ENCODE measurements at regions not wholly inside any gene's neighbourhood (a gene's known extent, or its start where the extent isn't known, plus 50 kb on each side); places are given as distances from the start of the nearest gene placed in this dataset.

DNA sequence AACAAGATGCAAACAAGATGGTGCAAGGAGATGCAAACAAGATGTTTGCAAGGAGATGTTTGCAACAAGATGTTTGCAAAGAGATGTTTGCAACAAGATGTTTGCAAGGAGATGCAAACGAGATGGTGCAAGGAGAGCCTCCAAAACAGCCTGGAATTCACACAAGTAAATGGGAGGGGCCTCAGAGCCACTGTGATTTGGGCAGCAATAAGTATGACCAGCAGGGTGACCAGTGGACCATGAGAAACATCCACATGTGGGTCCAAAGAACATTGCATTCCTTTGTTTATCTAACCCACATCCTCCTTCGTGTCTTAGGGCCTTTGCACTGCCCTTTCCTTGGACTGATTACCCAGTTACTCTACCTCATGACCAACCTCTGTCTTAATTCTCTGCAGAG is 162.9 kb downstream of the PLPP3 start:
- no peak for DNase-seq

DNA sequence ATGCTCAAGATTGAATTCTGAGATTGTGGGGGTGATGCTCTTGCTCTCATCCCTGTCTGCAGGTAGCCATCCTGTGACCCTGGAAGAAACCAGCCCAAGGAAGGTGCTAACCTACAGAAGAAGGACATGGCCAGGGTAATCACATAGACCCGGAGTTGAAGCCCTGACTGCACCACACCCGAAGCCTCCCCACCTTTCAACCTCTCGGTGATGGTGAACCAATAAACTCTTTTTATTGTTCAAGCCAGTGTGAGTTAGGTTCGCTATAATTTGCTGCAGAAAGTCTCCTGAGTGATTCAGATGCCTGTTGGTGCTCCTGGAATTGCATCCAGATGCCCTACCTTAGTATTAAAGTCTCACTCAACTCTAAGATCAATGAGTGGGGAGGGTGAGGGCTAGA is 163.6 kb downstream of the PLPP3 start:
- no peak for DNase-seq

DNA sequence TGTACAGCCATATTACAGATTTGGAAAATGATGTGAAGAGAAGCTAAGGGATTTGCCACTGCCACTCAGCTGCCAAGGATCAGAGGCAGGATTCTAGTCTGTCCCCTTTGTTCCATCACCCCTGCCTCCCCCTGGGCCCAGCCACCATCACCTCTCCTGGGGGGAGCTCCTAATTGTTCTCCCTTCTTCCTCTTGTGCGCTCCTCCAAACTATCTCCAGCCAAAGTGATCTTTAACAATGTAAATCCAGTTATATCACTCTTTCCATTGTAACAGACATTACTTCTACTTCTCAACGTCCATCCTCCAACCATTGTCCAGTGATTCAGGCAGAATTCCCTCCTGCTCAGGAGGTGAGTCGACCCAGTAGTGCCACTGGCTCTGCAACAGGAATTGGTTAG is 164.1 kb downstream of the PLPP3 start:
- DNase-seq, result no peak

DNA sequence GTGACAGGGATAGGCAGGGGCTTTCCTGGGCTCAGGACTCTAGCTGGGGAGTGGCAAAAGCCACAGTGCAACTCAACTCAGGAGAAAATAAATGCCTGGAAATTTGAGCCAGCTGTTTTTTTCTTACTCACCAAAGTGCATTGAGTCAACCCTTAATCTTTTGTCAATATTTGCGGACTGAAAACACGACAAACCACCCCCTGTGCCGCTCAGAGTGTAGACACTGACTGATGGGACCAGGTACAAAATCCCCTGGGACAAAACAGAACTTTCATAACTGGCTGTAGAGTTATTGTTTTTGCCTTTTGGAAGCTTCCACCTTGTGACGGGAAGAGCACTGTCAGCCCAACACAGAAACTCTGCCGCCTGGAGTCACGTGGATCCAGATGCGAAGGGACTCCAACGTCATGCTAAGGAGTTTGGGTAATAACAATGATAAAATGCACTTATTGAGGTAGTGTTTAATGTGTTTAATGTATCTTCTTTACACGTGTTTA is 164.6 kb downstream of the PLPP3 start:
- no peak for DNase-seq

DNA sequence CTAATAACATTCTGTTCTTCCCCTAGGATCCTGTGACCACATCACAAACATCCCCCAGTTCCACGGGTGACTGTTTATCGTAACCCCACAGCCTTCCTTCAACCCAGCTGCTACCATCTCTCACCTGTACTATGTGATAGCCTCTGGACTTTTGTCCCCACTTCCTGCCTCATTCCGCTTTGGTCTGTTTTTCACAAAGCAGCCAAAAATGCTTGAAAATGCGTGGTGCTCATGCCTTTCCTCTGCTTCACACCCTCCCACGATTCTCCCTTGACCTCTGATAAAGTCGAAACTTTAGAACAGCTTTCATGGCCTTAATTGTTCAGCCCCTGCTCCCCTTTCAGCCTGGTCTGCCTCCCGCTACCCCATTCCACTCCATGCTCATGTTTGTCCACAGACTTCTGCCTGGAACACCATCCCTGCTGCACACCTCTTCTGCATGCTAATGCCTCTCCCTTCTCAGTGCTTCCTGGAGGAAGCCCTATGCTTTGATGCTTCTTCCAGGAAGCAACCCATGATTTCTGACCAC is 165.6 kb downstream of the PLPP3 start:
- DNase-seq, result no peak

DNA sequence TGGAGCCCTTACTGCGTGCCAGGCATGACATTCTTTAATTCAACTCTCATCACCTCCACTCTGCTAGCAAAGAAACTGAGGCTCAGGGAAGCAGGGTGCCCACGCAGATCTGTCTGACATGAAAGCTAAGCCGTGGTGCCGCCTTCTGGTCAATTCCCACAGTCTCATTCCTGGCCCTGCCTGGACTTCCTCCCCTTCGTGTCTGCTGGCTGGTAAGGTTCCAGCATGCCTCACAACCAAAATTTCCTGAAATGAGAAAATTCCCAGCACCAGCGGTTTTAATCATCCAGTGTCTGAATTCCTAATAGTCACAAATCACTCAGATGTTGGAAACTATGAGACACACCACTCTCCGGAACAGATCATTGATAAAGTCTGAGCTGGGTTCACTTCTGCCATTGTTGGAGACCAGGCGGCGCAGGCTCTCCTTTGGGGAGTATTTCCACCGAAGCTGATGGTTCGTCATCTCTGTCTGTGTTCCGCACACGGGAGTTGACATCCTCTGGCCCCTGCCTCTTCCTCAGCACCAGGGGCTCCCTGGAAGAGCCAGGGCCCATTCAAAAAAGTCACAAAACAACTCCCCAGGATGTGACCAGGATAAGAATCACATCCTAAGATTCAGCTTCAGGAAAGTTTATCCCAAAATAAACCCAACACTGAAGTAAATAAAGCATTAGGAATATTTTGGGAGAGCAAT is 167.7 kb downstream of the PLPP3 start:
- DNase-seq, result no peak

DNA sequence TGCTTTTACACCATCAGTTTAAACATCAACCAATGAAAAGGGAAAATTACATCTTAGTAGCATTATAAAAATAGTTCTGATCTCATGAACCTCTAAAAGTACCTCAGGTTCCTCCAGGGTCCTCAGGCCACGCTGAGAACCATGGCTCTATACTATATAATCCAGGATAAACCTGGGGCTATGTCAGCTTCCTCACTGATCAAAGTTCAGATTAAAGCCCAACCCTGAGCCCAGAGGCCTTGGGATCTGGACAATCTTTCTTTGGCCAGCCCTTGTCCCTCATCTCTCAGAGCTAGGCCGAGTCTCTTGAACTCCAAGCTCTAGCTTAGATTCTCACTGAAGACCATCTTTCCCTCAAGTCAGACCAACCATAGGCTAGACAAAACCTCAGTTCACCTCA is 168.3 kb downstream of the PLPP3 start:
- DNase-seq, result no peak

DNA sequence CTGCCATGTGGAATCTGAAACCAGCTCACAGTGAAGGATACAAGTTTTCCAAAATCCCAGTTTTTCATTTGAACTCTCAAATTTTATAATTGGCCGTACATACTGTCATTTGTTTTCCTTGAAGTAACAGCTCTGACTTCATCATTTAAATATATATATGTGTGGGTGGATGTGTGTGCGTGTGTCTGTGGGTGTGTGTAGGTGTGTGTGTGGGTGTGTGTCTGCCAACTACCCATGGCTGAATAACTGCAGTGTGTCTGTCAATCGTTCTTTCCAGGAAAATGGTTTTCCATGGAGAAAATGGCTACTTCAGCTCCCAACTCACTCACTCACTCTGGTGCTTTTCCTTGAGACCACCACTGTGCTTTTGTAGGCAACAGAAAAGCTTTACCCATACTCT is 169.0 kb downstream of the PLPP3 start:
- no peak for DNase-seq

DNA sequence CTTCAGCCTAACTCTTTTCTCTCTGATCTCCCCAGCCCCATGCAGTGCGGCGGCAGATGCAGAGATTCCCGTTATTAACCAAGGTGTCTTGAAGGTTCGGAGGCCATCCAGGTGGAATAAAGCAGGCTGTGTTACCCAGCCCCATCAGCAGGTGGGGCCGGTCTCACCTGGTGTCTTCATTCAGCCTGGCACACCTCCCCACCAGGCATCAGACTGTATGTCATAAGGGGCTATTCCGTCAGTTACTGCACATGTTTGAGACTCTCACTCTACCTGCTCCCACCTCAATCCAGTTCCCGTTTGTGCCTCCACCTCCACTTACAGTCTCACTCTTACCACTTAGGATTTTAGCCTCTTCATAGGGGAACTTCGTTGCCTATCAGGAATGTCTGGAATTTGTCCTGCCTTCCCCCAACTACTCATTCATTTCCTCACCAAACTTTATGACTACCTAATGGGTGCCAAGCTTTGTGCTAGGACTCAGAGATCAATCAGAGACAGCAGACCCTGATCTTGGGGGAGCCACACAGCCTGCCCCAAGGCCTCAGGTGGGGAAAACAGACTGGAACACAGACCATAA is 170.2 kb downstream of the PLPP3 start:
- DNase-seq, result no peak

DNA sequence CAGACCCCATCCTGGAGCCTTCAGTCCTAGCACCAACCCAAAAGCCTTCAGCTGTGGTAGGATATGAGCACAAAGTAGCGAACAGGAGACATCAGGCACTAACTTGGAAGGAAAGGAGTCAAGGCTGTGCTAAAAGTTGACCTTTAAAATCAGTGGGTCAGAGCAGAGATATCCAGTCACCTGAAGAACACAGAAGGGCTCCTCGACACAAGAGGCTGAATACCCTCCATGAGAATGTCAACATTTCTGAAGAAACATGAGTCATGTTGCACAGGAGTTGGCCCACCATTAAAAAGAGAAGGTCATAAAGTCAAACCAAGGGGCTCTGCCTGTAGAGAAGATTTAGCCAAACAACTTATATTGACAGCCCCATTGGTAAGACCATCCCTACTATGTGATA is 172.5 kb downstream of the PLPP3 start:
- no peak for DNase-seq

DNA sequence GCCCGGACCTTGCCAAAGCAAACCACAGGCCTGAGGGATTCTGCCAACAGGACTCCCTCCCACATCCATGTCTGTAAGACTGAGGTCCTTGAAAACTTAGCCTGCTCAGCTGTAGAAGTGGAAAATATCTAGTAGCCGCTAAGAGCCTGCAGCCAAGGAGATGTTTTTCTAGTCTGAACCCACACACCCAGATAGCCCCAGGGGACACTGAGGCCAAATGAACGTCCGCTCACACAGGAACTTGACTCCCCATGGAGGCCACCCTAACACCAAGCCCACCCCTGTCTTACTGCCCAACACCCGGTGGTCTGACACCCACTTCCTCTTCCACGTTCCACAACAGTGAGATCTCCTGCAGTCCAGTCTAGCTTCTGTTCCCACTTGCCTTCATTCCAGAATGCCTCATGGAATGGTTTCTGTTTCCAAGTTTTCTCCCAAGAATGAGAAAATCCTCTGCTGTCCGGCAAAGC is 174.8 kb downstream of the PLPP3 start:
- no peak for DNase-seq

DNA sequence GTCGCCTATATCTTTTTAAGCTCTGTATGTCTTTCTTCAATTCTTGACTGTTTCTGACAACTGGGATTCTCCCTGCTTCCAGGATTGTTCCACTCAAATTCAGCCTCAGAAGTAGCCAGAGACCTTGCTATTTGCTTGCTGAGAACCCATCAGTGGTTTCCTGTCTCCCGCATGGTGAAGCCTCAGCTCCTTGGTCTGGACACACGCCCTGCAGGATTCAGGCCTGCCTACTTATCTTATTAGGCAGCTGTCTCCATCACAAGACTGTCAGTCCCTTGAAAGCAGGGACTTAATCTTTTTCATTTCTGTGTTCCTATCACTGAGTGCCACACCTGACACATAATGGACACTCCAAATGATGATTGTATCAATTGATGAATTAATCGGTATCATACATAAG is 175.3 kb downstream of the PLPP3 start:
- no peak for DNase-seq

DNA sequence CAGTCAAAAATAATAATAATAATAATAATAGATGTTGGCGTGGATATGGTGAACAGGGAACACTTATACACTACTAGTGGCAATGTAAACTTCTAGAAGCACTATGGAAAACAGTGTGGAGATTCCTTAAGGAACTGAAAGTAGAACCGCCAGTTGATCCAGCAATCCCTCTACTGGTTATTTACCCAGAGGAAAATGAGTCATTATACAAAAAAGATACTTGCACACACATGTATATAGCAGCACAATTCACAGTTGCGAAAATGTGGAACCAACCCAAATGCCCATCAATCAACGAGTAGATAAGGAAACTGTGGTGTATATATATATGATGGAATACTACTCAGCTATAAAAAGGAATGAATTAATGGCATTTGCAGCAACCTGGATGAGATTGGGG is 176.0 kb downstream of the PLPP3 start:
- no peak for DNase-seq

DNA sequence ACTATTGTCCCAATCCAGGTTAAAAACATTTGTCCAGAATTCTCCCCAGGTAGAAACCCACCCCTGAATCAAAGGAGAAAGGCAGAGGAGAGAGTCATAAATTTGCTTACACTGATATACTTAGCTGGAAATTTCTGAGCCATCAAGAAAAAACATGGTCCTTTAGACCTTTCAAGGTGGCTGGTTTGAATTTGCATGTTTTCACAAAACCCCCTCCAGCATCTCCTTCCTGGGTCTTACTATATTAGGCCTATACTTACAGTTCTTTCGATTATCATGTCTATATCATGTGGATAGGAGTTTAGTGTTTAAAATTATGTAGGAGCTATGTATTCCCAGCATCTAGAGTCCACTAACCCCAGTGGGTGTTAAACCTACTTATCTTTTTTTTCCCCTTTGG is 178.2 kb downstream of the PLPP3 start:
- no peak for DNase-seq

DNA sequence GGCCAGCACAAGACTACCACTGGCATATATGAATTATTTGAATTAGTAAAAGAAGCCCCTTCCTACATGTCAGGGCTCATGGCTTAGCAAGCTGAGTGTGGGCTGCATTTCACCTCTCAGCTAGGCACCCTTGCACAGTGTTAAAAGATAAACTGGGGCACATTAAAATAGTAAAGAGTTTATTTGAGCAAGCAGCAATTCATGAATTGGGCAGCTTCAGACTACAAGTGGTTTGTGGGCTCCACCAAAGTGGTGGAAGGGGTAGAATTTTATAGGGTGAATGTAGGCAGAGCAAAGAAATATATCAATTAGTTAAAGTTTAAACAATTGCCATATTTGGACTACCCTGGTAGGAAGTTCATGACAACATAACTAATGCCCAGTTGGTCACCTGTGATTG is 178.8 kb downstream of the PLPP3 start:
- DNase-seq, result no peak

DNA sequence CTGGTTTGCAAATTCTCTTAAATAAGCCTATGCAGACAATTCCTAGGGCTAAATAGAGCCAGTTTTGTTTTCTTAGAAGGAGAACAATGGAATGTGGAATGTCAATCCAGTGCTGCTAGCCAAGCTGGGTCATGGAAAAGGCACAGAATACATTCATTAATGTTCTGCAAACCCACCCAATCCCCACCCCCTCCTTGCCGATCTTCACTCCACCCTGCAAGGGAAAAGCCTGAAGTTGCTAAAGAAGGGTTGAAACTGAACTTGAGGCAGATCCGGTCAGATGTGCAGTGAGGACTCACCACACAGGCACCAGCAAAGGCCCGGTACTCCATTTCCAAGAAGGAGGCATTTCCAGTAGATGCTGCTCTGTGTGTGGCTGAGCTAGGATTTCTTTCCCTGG is 179.6 kb downstream of the PLPP3 start:
- no peak for DNase-seq

DNA sequence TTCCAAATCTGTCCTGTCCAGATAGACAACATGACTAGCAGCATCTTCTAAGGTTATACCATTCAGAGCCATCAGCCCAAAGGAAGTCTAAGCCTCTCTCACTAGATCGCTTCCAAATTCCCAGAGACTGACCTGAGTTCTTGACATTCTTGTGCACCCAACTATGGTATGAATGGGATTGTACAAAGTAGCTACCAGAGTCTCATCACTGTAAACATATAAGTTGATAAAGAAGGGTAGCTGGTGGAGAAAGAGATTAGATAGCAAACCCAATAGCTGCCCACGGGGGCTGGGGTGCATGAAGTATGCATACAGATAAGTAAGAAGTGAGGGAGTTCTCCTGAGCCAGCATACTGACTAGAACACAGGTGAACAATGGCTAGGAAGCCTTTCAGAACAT is 180.0 kb downstream of the PLPP3 start:
- no peak for DNase-seq

DNA sequence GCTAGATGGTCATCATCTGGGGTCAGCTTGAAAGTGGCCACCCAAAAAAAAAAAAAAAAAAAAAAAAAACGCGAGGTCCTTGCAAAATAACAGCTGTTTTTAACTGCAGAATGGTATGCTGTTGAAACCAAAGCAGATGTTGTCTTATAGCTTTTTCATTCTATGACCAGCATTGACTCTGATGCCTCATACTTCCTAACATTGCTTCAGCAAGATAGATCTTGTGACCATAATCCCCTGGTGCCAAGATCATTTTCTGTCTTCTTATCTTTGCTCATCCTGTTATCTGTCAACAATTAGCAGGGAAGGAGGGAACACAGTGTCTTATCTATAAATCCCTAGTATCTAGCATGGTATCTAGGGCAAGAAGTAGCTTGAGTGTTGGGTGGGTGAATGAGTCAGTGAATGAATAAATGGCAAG is 181.5 kb downstream of the PLPP3 start:
- DNase-seq, result no peak

DNA sequence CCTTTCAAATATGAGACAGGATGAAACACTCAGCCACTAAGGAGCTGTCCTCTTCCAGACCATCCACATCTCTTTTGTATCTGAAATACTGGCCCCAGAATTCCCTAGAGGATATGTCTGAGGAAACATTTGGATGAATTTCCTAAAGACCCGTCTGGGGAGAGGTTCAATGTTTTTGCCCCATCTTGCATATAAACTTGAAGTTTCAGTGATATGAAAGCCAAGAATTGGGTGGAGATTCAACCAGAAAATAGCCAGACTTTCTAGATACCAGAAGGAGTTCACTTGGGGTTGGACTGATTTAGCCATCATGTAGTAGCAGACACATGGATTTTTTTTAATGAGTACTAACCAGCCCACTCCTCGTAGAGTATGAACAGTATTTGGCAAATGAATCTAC is 182.0 kb downstream of the PLPP3 start:
- DNase-seq, result no peak

DNA sequence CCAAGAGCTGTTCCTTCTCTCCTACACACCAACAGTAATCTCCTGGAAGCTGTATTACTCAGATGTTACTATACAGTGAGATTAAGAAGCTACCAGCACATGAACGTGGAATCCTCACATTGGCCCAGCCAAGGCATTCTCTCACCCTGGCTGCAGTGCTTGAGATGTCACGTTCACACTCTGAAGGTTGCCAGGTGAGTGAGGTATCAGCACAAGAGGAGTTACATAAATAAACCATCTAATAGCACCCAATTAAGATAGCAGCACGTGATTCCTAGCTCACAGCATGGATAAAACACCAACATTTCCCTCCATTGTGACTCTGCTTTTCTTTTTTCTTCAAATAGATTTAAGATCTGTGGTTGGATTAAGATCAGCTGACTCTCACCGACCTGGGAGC is 182.8 kb downstream of the PLPP3 start:
- DNase-seq, result no peak

DNA sequence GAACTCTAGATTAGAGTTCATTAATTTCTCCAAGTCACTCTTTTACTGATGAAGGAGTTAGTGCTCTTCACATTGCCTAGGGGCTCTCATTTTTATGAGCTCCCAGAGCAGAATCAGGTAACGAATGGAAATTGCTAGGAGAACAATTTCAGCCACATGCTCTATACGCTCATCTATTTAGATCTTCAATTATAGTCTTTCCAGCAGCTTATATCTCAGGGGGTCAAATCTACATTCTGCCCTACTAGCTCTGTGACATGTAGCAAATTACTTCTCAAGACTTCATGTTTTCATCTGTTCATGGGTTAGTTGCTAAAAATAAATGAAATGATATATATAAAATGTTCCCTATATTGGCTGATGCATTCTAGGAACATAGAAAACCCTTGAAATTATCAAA is 183.6 kb downstream of the PLPP3 start:
- no peak for DNase-seq

DNA sequence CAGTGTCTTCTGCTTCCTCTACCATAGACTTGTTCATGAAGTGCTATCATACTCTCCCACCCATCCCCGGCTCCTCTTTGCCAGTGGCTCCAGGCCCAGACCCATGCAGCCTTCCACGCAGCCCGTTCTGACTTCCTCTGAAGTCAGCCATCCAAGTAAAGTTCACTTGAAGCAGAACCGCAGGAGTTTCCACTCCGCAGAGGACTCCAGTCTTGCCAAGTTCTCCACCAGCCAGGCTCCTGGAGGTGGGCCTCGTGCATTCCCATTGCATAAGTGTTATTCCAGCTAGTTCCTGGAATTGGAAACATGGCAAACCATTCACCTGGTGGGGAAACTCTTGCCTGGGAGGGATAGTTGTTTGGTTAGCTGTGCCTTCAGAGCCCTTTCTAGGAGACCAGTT is 185.1 kb downstream of the PLPP3 start:
- DNase-seq, result no peak

DNA sequence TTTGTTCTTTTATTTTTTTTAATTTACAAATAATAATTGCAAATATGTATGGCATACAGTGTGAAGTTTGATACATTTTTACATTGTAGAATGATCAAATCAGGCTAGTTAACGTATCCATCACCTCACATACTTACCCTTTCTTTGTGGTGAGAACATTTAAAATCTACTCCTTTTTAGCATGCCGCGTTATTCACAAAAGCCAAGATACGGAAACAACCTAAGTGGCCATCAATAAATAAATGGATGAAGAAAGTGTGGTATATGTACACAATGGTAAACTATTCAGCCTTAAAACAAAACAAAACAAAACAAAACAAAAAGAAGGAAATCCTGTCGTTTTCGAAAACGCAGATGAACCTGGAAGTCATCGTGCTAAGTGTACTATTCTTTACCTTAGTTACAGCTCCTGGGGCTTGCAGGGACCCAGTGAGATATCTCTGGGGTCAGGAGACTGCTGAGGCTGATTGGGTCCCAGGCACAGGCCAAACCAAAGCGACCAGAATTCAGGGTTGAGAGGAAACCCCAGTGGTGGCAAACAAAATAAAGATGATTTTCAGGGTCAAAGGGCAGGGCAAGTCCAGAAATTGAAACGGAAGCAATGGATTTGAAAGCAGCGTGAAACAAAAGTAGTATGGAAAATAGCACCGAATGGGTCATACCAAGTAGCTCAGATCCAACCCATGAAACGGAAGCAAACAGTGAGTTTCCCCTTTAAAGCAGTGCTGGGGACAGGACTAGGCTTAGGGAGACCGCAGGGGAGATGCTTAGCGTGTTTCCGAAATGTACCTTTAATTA is 188.2 kb downstream of the PLPP3 start:
- DNase-seq, result no peak

Data from stimulated activated CD4-positive, alpha-beta T cell treated with anti-CD3 and anti-CD28 coated beads, Interleukin-4, amount 100 ng/mL, for 4 hours (primary cell).